ENCODE measurements at regions not wholly inside any gene's neighbourhood (a gene's known extent, or its start where the extent isn't known, plus 50 kb on each side); places are given as distances from the start of the nearest gene placed in this dataset.

DNA sequence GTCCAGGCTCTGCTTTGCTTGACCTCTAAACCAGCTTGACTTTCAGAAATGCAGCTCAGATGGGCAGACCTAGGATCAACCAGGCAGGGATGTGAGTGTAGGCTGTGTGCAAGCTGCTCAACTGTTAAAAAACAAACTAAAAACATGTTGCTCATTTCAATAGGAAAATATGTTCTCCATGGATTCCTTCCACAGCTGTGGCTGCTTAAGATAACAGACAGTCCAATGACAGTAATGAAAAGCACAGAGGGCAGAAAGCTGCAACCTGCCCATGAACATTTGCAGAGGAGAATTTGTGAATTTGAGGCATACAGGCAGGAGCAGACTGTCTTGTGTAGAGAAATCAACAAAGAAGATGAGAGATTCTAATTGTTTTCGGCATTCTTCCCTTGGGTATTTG lies 534.2 kb downstream of the CCSER2 start:
- TF ChIP-seq, protein P1, sequence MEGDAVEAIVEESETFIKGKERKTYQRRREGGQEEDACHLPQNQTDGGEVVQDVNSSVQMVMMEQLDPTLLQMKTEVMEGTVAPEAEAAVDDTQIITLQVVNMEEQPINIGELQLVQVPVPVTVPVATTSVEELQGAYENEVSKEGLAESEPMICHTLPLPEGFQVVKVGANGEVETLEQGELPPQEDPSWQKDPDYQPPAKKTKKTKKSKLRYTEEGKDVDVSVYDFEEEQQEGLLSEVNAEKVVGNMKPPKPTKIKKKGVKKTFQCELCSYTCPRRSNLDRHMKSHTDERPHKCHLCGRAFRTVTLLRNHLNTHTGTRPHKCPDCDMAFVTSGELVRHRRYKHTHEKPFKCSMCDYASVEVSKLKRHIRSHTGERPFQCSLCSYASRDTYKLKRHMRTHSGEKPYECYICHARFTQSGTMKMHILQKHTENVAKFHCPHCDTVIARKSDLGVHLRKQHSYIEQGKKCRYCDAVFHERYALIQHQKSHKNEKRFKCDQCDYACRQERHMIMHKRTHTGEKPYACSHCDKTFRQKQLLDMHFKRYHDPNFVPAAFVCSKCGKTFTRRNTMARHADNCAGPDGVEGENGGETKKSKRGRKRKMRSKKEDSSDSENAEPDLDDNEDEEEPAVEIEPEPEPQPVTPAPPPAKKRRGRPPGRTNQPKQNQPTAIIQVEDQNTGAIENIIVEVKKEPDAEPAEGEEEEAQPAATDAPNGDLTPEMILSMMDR (IDR thresholded peaks at IDR 0.05), result no peak
- no peak for TF ChIP-seq POLR2A (IDR thresholded peaks at IDR 0.05)

All from lower leg skin (tissue), 3 donors.